Panc1 (cell line): ENCODE measurements at regions not wholly inside any gene's neighbourhood (a gene's known extent, or its start where the extent isn't known, plus 50 kb on each side); places are given as distances from the start of the nearest gene placed in this dataset.
A peak's percentile ranks its signal among the peaks of the same experiment; 100 is the strongest.

Experiments used
- ATAC-seq: fragments of 200-7000 bp; cut with Tn5 transposase; 2 replicates; pipeline ENCODE4 v1.9.1; 2020; ENCODE audit warnings: mild to moderate bottlenecking, moderate library complexity
- BruUV-seq: library from RNA; stranded (reverse); fragments of 400-500 nt; replicated peaks from 2 replicates; lab custom pipeline; 2021; lab: Mats Ljungman, UMichigan
- CTCF ChIA-PET: fragments of 300-600 bp; sonication (Branson Sonifier 250); formaldehyde crosslinking; loops from one replicate; lab custom pipeline; 2022; ENCODE audit warnings: antibody characterized with exemption; lab: Charles Lee
- POLR2A ChIA-PET: fragments of 300-600 bp; sonication (Branson Sonifier 250); formaldehyde crosslinking; loops from one replicate; lab custom pipeline; 2022; ENCODE audit warnings: antibody characterized with exemption; lab: Charles Lee
- DNase-seq: peaks from one replicate; pipeline ENCODE4 v3.0.0-alpha.2; 2010; ENCODE audit warnings: low read depth, low spot score
- H3K27ac ChIP-seq: 2 replicates; pipeline ENCODE4 v1.5.1; 2011; ENCODE audit warnings: mild to moderate bottlenecking, low read length, inconsistent platforms
- H3K27me3 ChIP-seq: fragments of 200-500 bp; sonication (Bioruptor generic); 2 replicates; pipeline ENCODE4 v1.6.0; 2014; ENCODE audit warnings: low read length, inconsistent platforms; ENCODE audit not compliant: control insufficient read depth, insufficient read depth
- H3K36me3 ChIP-seq: fragments of 200-500 bp; sonication (Bioruptor generic); 2 replicates; pipeline ENCODE4 v1.5.1; 2014; ENCODE audit warnings: inconsistent platforms, mild to moderate bottlenecking, low read length, moderate library complexity; ENCODE audit not compliant: control insufficient read depth, insufficient read depth
- H3K4me1 ChIP-seq: 2 replicates; pipeline ENCODE4 v1.5.1; 2011; ENCODE audit warnings: inconsistent platforms, mild to moderate bottlenecking, low read length, moderate library complexity; ENCODE audit not compliant: control insufficient read depth, insufficient read depth
- H3K4me3 ChIP-seq, 2 experiments: 2 replicates each; pipeline ENCODE4 v1.5.1; 2011 to 2012; ENCODE audit warnings: low read depth in 2 of 2, low read length in 2 of 2, mild to moderate bottlenecking in 2 of 2, inconsistent platforms in 1 of 2, moderate library complexity in 1 of 2
- H3K9me3 ChIP-seq: fragments of 200-500 bp; sonication (Bioruptor generic); 2 replicates; pipeline ENCODE4 v1.5.1; 2014; ENCODE audit warnings: low read depth, mild to moderate bottlenecking, inconsistent platforms, low read length, moderate library complexity; ENCODE audit not compliant: control insufficient read depth, insufficient read depth
- POLR2AphosphoS5 ChIP-seq: IDR thresholded peaks from 2 replicates; pipeline ENCODE4 v1.6.1; 2012; ENCODE audit warnings: mild to moderate bottlenecking, low read depth, low read length, moderate library complexity
- SIN3A ChIP-seq: IDR thresholded peaks from 2 replicates; pipeline ENCODE4 v1.6.1; 2012; ENCODE audit warnings: low read depth, mild to moderate bottlenecking, low read length, moderate library complexity, borderline replicate concordance; ENCODE audit not compliant: insufficient read depth
- TCF7L2 ChIP-seq: IDR thresholded peaks from 2 replicates; pipeline ENCODE4 v1.6.1; 2011; ENCODE audit warnings: mild to moderate bottlenecking, low read depth, low read length, inconsistent platforms
- in situ Hi-C: cut with HindIII; loops from 2 replicates; pipeline ENCODE4 v1.10.0; 2016; ENCODE audit warnings: low sequenced_read_pairs, low pct_unique_long_range_greater_than_20kb
- intact Hi-C: fragments of 100-400 bp; cut with micrococcal nuclease; formaldehyde crosslinking; loops from one replicate; pipeline ENCODE4 v1.10.0; 2022; ENCODE audit not compliant: unreplicated experiment
- TF ChIP-seq, protein P1 (sequence below): fragments of 450-650 bp; IDR thresholded peaks from 2 replicates; pipeline ENCODE4 v1.5.1; 2017; ENCODE audit warnings: mild to moderate bottlenecking
- TF ChIP-seq, protein P2 (sequence below), 2 experiments: IDR thresholded peaks; 2 replicates each; pipeline ENCODE4 v1.6.1; 2011 to 2012; ENCODE audit warnings: low read depth in 2 of 2, control low read depth in 1 of 2, low read length in 1 of 2, mild to moderate bottlenecking in 1 of 2, moderate library complexity in 1 of 2; ENCODE audit not compliant: insufficient read depth in 1 of 2

DNA sequence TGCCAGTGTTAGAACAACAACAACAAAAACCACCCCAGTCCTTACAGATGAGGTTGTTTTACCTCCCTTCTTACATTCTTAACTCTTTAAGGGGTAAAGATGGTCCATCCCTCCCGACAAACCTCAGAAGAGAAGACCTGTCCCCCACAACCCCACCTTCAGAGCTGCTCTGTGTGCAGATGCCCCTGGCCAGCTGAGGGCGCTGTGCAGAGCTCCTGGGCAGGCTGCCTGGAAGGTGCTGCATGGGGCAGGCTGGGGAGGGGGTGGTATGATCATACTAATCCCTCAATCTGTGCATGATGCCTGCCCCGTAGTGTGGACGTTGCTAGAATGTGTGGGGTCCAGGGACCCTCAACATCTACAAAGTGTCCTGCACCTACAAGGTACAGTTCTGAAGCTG is 387.1 kb downstream of the INHBA start:
- H3K27me3 ChIP-seq = no peaks in the 10 kb centered on the region
- H3K9me3 ChIP-seq = no peaks in the 10 kb centered on the region
- no peak overlapping the region for H3K27ac ChIP-seq
- ATAC-seq = no peak
- H3K4me1 ChIP-seq = no peaks in the 10 kb centered on the region
- intact Hi-C loops = no loop called here
- no peaks in the 10 kb centered on the region for H3K36me3 ChIP-seq
- no peak overlapping the region for H3K4me3 ChIP-seq
- no TSS peak for BruUV-seq
- CTCF ChIA-PET = interaction anchor here (0.6 kb wide), 1 partner anchor 109 kb away, joined by 5 read pairs; no protein-coding TSS in a partner anchor
- TF ChIP-seq TCF7L2 = no peak
- TF ChIP-seq, protein P1, sequence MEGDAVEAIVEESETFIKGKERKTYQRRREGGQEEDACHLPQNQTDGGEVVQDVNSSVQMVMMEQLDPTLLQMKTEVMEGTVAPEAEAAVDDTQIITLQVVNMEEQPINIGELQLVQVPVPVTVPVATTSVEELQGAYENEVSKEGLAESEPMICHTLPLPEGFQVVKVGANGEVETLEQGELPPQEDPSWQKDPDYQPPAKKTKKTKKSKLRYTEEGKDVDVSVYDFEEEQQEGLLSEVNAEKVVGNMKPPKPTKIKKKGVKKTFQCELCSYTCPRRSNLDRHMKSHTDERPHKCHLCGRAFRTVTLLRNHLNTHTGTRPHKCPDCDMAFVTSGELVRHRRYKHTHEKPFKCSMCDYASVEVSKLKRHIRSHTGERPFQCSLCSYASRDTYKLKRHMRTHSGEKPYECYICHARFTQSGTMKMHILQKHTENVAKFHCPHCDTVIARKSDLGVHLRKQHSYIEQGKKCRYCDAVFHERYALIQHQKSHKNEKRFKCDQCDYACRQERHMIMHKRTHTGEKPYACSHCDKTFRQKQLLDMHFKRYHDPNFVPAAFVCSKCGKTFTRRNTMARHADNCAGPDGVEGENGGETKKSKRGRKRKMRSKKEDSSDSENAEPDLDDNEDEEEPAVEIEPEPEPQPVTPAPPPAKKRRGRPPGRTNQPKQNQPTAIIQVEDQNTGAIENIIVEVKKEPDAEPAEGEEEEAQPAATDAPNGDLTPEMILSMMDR = peak; percentile 71
- no peak for DNase-seq
- in situ Hi-C loops = no loop called here
- POLR2A ChIA-PET = no interaction called here

DNA sequence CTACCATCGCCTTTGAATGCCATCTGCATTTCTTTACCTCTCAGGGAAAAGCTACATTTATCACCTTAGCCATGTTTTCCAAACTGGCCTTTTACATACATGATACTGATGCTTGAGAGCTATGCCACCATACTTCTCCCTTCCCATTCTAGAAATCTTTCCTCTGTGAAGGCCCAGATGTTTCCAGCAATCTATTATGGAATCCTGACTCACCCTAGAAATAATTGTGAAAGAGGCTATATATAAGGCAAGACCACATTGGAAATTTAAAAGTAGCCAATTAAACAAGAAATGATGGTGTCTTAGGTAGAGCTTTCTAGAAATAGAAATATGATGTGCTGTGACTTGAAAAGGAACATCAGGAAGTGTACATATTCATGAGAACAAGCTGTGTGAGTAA is 389.7 kb downstream of the INHBA start:
- DNase-seq = no peak
- TF ChIP-seq SIN3A = no peak
- TF ChIP-seq POLR2AphosphoS5 = no peak
- TF ChIP-seq, protein P2, sequence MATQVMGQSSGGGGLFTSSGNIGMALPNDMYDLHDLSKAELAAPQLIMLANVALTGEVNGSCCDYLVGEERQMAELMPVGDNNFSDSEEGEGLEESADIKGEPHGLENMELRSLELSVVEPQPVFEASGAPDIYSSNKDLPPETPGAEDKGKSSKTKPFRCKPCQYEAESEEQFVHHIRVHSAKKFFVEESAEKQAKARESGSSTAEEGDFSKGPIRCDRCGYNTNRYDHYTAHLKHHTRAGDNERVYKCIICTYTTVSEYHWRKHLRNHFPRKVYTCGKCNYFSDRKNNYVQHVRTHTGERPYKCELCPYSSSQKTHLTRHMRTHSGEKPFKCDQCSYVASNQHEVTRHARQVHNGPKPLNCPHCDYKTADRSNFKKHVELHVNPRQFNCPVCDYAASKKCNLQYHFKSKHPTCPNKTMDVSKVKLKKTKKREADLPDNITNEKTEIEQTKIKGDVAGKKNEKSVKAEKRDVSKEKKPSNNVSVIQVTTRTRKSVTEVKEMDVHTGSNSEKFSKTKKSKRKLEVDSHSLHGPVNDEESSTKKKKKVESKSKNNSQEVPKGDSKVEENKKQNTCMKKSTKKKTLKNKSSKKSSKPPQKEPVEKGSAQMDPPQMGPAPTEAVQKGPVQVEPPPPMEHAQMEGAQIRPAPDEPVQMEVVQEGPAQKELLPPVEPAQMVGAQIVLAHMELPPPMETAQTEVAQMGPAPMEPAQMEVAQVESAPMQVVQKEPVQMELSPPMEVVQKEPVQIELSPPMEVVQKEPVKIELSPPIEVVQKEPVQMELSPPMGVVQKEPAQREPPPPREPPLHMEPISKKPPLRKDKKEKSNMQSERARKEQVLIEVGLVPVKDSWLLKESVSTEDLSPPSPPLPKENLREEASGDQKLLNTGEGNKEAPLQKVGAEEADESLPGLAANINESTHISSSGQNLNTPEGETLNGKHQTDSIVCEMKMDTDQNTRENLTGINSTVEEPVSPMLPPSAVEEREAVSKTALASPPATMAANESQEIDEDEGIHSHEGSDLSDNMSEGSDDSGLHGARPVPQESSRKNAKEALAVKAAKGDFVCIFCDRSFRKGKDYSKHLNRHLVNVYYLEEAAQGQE (IDR thresholded peaks at IDR 0.05; ENCODE audit: insufficient read depth in 1 of 2, low read depth in 2 of 2, low read length in 1 of 2) = no peak
- TF ChIP-seq, protein P1 = no peak
- no peak for TF ChIP-seq TCF7L2
- in situ Hi-C loops (no loop called here), intact Hi-C loops (no loop called here)
- no peak overlapping the region for H3K4me3 ChIP-seq
- BruUV-seq = no TSS peak
- H3K27ac ChIP-seq = no peak overlapping the region
- POLR2A ChIA-PET = no interaction called here
- no peaks in the 10 kb centered on the region for H3K36me3 ChIP-seq
- no peaks in the 10 kb centered on the region for H3K27me3 ChIP-seq
- CTCF ChIA-PET = no interaction called here
- no peaks in the 10 kb centered on the region for H3K9me3 ChIP-seq
- no peak for ATAC-seq
- no peaks in the 10 kb centered on the region for H3K4me1 ChIP-seq

DNA sequence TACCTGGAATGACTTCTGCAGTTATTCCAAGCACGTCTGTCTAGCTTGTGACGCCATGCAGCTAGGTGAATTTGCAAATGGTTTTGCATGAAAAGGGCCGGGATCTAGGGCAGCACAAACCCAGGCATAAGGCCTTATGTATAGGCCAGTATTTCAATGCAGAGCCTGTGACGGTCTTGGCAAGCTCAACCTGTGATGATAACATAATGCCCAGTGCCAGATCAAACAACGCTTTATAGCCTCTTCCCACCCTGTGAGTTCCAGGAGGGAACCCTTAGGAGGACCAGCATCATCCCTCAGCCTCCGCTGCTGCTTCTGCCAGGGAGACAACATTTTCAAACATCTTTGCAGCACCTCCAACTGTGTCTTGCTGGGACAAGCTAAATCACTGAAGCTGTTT is 390.7 kb downstream of the INHBA start:
- in situ Hi-C loops (no loop called here), intact Hi-C loops (no loop called here)
- Histone ChIP-seq H3K4me1 (no peaks in the 10 kb centered on the region), H3K27ac (no peak overlapping the region), H3K27me3 (no peaks in the 10 kb centered on the region), H3K9me3 (no peaks in the 10 kb centered on the region), H3K4me3 (no peak overlapping the region), H3K36me3 (no peaks in the 10 kb centered on the region)
- CTCF ChIA-PET = no interaction called here
- DNase-seq = no peak
- ATAC-seq = no peak
- no TSS peak for BruUV-seq
- TF ChIP-seq POLR2AphosphoS5 (no peak), TCF7L2 (no peak), SIN3A (no peak)
- TF ChIP-seq, protein P2 (IDR thresholded peaks at IDR 0.05; ENCODE audit: insufficient read depth in 1 of 2, low read depth in 2 of 2, low read length in 1 of 2) = no peak
- TF ChIP-seq, protein P1 = no peak
- POLR2A ChIA-PET = no interaction called here
